Right ventricle myocardium inferior (tissue), 1 donor: ENCODE measurements at regions not wholly inside any gene's neighbourhood (a gene's known extent, or its start where the extent isn't known, plus 50 kb on each side); places are given as distances from the start of the nearest gene placed in this dataset.
"Not testable (repeated sequence)": the region's sequence is repeated elsewhere in the genome, so short reads cannot be mapped to it uniquely, and the experiment has no call there.

ENCODE experiments used
- ATAC-seq: fragments of 200-7000 bp; cut with Tn5 transposase; one replicate; pipeline ENCODE4 v1.9.1; 2020; ENCODE audit warnings: mild to moderate bottlenecking, moderate library complexity
- DNase-seq: peaks from one replicate; pipeline ENCODE4 v3.0.0; 2021; ENCODE audit errors: missing footprints
- intact Hi-C: fragments of 100-400 bp; cut with DNase I; formaldehyde crosslinking; loops from one replicate; pipeline ENCODE4 v1.11.0; 2022
- donor health status: DM: no; HTN: yes; CAD: no; lungs with severe emphysema.

GRCh38 chr15:98543237-98543636 is 105.1 kb upstream of the IGF1R start:
- ATAC-seq (no peak), DNase-seq (no peak)
- intact Hi-C loops: no loop called here

GRCh38 chr15:98546329-98546728 is 102.0 kb upstream of the IGF1R start:
- intact Hi-C loops: no loop called here
- DNase-seq (no peak), ATAC-seq (no peak)

GRCh38 chr15:98547275-98547674 is 101.1 kb upstream of the IGF1R start:
- no peak for DNase-seq
- no peak for ATAC-seq
- intact Hi-C loops: no loop called here

- ATAC-seq: peak; percentile 27
- DNase-seq: no peak
- intact Hi-C loops: no loop called here
Observed at GRCh38 chr15:98547741-98548138, 100.6 kb upstream of the IGF1R start.

GRCh38 chr15:98548139-98548971 is 100.0 kb upstream of the IGF1R start:
- ATAC-seq (peak; percentile 92), DNase-seq (peak; percentile 90)
- intact Hi-C loops: no loop called here

GRCh38 chr15:98549003-98549402 is 99.3 kb upstream of the IGF1R start:
- no peak for DNase-seq
- intact Hi-C loops: no loop called here
- ATAC-seq: no peak

- no peak for ATAC-seq
- intact Hi-C loops: no loop called here
- no peak for DNase-seq
Observed at GRCh38 chr15:98549741-98550140, 98.6 kb upstream of the IGF1R start.

- intact Hi-C loops: not testable (repeated sequence)
Observed at GRCh38 chr15:98550363-98550762, 98.0 kb upstream of the IGF1R start.

GRCh38 chr15:98551936-98552562 is 96.3 kb upstream of the IGF1R start:
- ATAC-seq (no peak), DNase-seq (no peak)
- intact Hi-C loops: no loop called here

More at GRCh38 chr15:98550363-98550762, 98.0 kb upstream of the IGF1R start:
- not testable (repeated sequence) for ATAC-seq, DNase-seq

- ATAC-seq: no peak
- DNase-seq: no peak
- intact Hi-C loops: no loop called here
Observed at GRCh38 chr15:98554272-98555172, 93.8 kb upstream of the IGF1R start.

GRCh38 chr15:98555173-98555515 is 93.2 kb upstream of the IGF1R start:
- ATAC-seq (no peak), DNase-seq (no peak)
- intact Hi-C loops: no loop called here

GRCh38 chr15:98556321-98556720 is 92.0 kb upstream of the IGF1R start:
- DNase-seq: no peak
- no peak for ATAC-seq
- intact Hi-C loops: no loop called here

GRCh38 chr15:98560338-98560737 is 88.0 kb upstream of the IGF1R start:
- intact Hi-C loops: no loop called here
- DNase-seq (no peak), ATAC-seq (no peak)

- ATAC-seq: no peak
- intact Hi-C loops: no loop called here
- DNase-seq: no peak
Observed at GRCh38 chr15:98561169-98561941, 87.0 kb upstream of the IGF1R start.

- ATAC-seq: no peak
- intact Hi-C loops: no loop called here
- no peak for DNase-seq
Observed at GRCh38 chr15:98562331-98562937, 85.9 kb upstream of the IGF1R start.

GRCh38 chr15:98565566-98565965 is 82.8 kb upstream of the IGF1R start:
- ATAC-seq: no peak
- intact Hi-C loops: no loop called here
- no peak for DNase-seq

- no peak for ATAC-seq
- no peak for DNase-seq
- intact Hi-C loops: no loop called here
Observed at GRCh38 chr15:98567951-98568350, 80.4 kb upstream of the IGF1R start.

- intact Hi-C loops: no loop called here
- ATAC-seq: no peak
- no peak for DNase-seq
Observed at GRCh38 chr15:98568382-98569017, 79.8 kb upstream of the IGF1R start.
